K562 (cell line): ENCODE measurements at regions not wholly inside any gene's neighbourhood (a gene's known extent, or its start where the extent isn't known, plus 50 kb on each side); places are given as distances from the start of the nearest gene placed in this dataset.

Source experiments
- ATAC-seq: fragments of 200-7000 bp; cut with Tn5 transposase; 3 replicates; pipeline ENCODE4 v1.9.1; 2020; ENCODE audit warnings: moderate library complexity
- BruUV-seq: library from RNA; stranded (reverse); fragments of 400-500 nt; replicated peaks from 2 replicates; lab custom pipeline; 2021; lab: Mats Ljungman, UMichigan
- CTCF ChIA-PET: fragments of 300-600 bp; formaldehyde crosslinking; extraction: SDS; loops from one replicate; lab custom pipeline; 2021; ENCODE audit warnings: low intra/inter-chr PET ratio; lab: Yijun Ruan, JAX
- POLR2A ChIA-PET: fragments of 300-600, 350-650 bp; sonication (Branson Sonifier 250); formaldehyde crosslinking; extraction: SDS; loops from one replicate; lab custom pipeline; 2021; ENCODE audit warnings: antibody characterized with exemption, inconsistent platforms; lab: Yijun Ruan, JAX
- DNase-seq, 4 experiments: peaks; one replicate each; pipeline versions ENCODE4 v3.0.0 to v3.0.0-alpha.2; 2011 to 2018; ENCODE audit warnings: low spot score in 3 of 4, mixed read lengths in 3 of 4; ENCODE audit errors: extremely low read depth in 1 of 4
- FAIRE-seq: peaks from 2 replicates; lab custom pipeline; 2011; peaks lifted over from hg19 to GRCh38; lab: Jason Lieb, UNC
- H2AFZ ChIP-seq: 2 replicates; pipeline ENCODE4 v1.6.0; 2011; ENCODE audit warnings: low read depth, low read length, control low read depth, inconsistent platforms
- H3K27ac ChIP-seq: fragments of 200-600 bp; 3 replicates; pipeline ENCODE4 v1.8.0; 2011; ENCODE audit warnings: low read depth, mild to moderate bottlenecking, control low read depth, inconsistent platforms, low read length, moderate library complexity, mixed read lengths; ENCODE audit errors: extremely low read depth
- H3K27me3 ChIP-seq, 2 experiments: fragments of 300-600 bp in 1 of 2; 2 replicates in 1 of 2; 3 replicates in 1 of 2; pipeline versions ENCODE4 v1.6.0 to v1.8.0; 2011; ENCODE audit warnings: inconsistent platforms in 2 of 2, low read length in 2 of 2, mild to moderate bottlenecking in 1 of 2, mixed read lengths in 1 of 2, moderate library complexity in 1 of 2; ENCODE audit not compliant: control insufficient read depth in 2 of 2, insufficient read depth in 2 of 2
- H3K36me3 ChIP-seq: fragments of 300-600 bp; 3 replicates; pipeline ENCODE4 v1.8.0; 2011; ENCODE audit warnings: mild to moderate bottlenecking, low read length, inconsistent platforms; ENCODE audit not compliant: control insufficient read depth, insufficient read depth
- H3K4me1 ChIP-seq, 2 experiments: fragments of 200-600 bp in 1 of 2; replicated peaks in 1 of 2; 2 replicates in 1 of 2; 3 replicates in 1 of 2; pipeline versions ENCODE4 v1.5.1 to v1.8.0; 2011; ENCODE audit warnings: inconsistent platforms in 2 of 2, low read length in 2 of 2, mild to moderate bottlenecking in 1 of 2, mixed read lengths in 1 of 2, moderate library complexity in 1 of 2; ENCODE audit not compliant: control insufficient read depth in 2 of 2, insufficient read depth in 2 of 2
- H3K4me2 ChIP-seq: 2 replicates; pipeline ENCODE4 v1.6.1; 2011; ENCODE audit warnings: low read length, control low read depth, inconsistent platforms, mixed read lengths; ENCODE audit not compliant: insufficient read depth
- H3K4me3 ChIP-seq: fragments of 200-600 bp; sonication (generic), shearing (Covaris generic); 2 replicates; pipeline ENCODE4 v1.5.1; 2016; ENCODE audit warnings: control low read depth, inconsistent platforms
- H3K79me2 ChIP-seq: fragments of 200-600 bp; 3 replicates; pipeline ENCODE4 v1.8.0; 2011; ENCODE audit warnings: low read length, inconsistent platforms; ENCODE audit not compliant: control insufficient read depth, insufficient read depth
- H3K9ac ChIP-seq, 2 experiments: 2 replicates each; pipeline versions ENCODE4 v1.6.0 to v1.6.1; 2011; ENCODE audit warnings: low read depth in 2 of 2, low read length in 2 of 2, control low read depth in 1 of 2, inconsistent platforms in 1 of 2, mild to moderate bottlenecking in 1 of 2, mixed read lengths in 1 of 2; ENCODE audit not compliant: insufficient read depth in 1 of 2
- H3K9me1 ChIP-seq: one replicate; pipeline ENCODE4 v1.6.0; 2011; ENCODE audit warnings: inconsistent platforms, mild to moderate bottlenecking, low read length, moderate library complexity; ENCODE audit not compliant: control insufficient read depth, insufficient read depth
- H3K9me3 ChIP-seq: replicated peaks from 2 replicates; pipeline ENCODE4 v1.5.1; 2011; ENCODE audit warnings: low read depth, low read length, inconsistent platforms; ENCODE audit not compliant: control insufficient read depth, insufficient read depth
- H4K20me1 ChIP-seq: replicated peaks from 2 replicates; pipeline ENCODE4 v1.6.1; 2011; ENCODE audit warnings: low read length, inconsistent platforms, mixed read lengths; ENCODE audit not compliant: control insufficient read depth, insufficient read depth
- BHLHE40 ChIP-seq: IDR thresholded peaks from 2 replicates; pipeline ENCODE4 v1.6.1; 2011; ENCODE audit warnings: low read length, improper control_type of control experiment
- TCF7L2 ChIP-seq: fragments of 150-350 bp; IDR thresholded peaks from 2 replicates; pipeline ENCODE4 v1.6.1; 2016; ENCODE audit warnings: low read depth, mild to moderate bottlenecking, low read length, moderate library complexity
- WGBS: fragments of 100-300 bp; shearing (Covaris generic); methylation state at CpG from one replicate; pipeline ENCODE4 v1.1.6; 2016; ENCODE audit warnings: low coverage, mixed read lengths; ENCODE audit not compliant: insufficient coverage; ENCODE audit errors: missing lambda C conversion rate; 5-methylcytosine and 5-hydroxymethylcytosine counted together
- in situ Hi-C: fragments of 300-500 bp; cut with MboI; formaldehyde crosslinking; loops from 4 replicates; pipeline ENCODE4 v1.15.0; 2018; ENCODE audit warnings: inconsistent platforms, mixed read lengths
- intact Hi-C: fragments of 100-400 bp; cut with micrococcal nuclease; formaldehyde crosslinking; loops from 2 replicates; pipeline ENCODE4 v1.14.2; 2022
- TF ChIP-seq, protein P1 (sequence below): sonication (generic); IDR thresholded peaks from 2 replicates; pipeline ENCODE4 v1.6.1; 2016
- TF ChIP-seq, protein P2 (sequence below), 2 experiments: fragments of 450-650 bp in 1 of 2; sonication (generic) in 1 of 2; formaldehyde crosslinking in 1 of 2; IDR thresholded peaks; 2 replicates each; pipeline versions ENCODE4 v1.7.1 to v1.9.0; 2016 to 2022; ENCODE audit warnings: inconsistent platforms in 1 of 2, mild to moderate bottlenecking in 1 of 2, missing genetic modification reagents in 1 of 2

DNA sequence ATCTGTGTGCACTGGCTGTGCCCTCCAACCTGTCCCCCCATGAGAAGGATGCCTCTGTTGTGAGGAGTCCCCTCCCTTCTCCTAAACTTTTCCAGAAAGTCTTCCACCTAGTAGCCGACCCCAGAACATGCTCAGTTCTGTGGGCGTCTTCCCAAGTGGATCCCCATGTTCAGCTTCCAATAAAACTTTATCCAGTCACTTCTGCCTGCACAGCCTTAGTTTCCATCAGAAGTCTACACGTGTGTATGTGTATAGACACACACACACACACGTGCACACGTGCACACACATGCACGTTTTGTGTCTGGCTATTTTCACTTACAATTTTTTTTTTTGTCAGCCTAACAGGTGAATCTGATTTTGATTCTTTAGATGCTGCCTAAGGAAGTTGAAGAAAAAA, 115.1 kb downstream of the RTP5 start:
- CTCF ChIA-PET = no interaction called here
- FAIRE-seq = no peak
- POLR2A ChIA-PET = no interaction called here
- H3K27me3 ChIP-seq = peaks cover 0 to 44% of the 10 kb centered on the region in 2 experiments; a peak in 2 of 5 replicates
- H3K9me1 ChIP-seq = no peaks in the 10 kb centered on the region
- no peaks in the 10 kb centered on the region for H3K9me3 ChIP-seq
- in situ Hi-C loops = no loop called here
- TF ChIP-seq, protein P1, sequence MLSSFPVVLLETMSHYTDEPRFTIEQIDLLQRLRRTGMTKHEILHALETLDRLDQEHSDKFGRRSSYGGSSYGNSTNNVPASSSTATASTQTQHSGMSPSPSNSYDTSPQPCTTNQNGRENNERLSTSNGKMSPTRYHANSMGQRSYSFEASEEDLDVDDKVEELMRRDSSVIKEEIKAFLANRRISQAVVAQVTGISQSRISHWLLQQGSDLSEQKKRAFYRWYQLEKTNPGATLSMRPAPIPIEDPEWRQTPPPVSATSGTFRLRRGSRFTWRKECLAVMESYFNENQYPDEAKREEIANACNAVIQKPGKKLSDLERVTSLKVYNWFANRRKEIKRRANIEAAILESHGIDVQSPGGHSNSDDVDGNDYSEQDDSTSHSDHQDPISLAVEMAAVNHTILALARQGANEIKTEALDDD = no peak
- 0 out of 2 replicates have a peak, but pooled peaks have one; percentile 9 for TF ChIP-seq BHLHE40
- TF ChIP-seq TCF7L2 = no peak
- TF ChIP-seq, protein P2, sequence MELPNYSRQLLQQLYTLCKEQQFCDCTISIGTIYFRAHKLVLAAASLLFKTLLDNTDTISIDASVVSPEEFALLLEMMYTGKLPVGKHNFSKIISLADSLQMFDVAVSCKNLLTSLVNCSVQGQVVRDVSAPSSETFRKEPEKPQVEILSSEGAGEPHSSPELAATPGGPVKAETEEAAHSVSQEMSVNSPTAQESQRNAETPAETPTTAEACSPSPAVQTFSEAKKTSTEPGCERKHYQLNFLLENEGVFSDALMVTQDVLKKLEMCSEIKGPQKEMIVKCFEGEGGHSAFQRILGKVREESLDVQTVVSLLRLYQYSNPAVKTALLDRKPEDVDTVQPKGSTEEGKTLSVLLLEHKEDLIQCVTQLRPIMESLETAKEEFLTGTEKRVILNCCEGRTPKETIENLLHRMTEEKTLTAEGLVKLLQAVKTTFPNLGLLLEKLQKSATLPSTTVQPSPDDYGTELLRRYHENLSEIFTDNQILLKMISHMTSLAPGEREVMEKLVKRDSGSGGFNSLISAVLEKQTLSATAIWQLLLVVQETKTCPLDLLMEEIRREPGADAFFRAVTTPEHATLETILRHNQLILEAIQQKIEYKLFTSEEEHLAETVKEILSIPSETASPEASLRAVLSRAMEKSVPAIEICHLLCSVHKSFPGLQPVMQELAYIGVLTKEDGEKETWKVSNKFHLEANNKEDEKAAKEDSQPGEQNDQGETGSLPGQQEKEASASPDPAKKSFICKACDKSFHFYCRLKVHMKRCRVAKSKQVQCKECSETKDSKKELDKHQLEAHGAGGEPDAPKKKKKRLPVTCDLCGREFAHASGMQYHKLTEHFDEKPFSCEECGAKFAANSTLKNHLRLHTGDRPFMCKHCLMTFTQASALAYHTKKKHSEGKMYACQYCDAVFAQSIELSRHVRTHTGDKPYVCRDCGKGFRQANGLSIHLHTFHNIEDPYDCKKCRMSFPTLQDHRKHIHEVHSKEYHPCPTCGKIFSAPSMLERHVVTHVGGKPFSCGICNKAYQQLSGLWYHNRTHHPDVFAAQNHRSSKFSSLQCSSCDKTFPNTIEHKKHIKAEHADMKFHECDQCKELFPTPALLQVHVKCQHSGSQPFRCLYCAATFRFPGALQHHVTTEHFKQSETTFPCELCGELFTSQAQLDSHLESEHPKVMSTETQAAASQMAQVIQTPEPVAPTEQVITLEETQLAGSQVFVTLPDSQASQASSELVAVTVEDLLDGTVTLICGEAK (IDR thresholded peaks at IDR 0.05) = peak; percentile 77
- TF ChIP-seq, protein P2 (CRISPR knock-in tag; IDR thresholded peaks at IDR 0.05) = peak; percentile 71; the same call in 1 of the 2 replicates
- TF ChIP-seq, all 486 proteins: peak for 2
- intact Hi-C loops = no loop called here
- ATAC-seq = no peak
- DNase-seq = no peak
- Histone ChIP-seq H3K4me3 (no peak overlapping the region), H3K79me2 (no peaks in the 10 kb centered on the region), H3K36me3 (no peaks in the 10 kb centered on the region), H3K4me2 (no peak overlapping the region), H2AFZ (no peak overlapping the region), H3K4me1 (peaks cover 0 to 12% of the 10 kb centered on the region in 2 experiments; a peak in 1 of 5 replicates), H3K9ac (no peak overlapping the region; a peak in 1 of 4 replicates), H3K27ac (no peak overlapping the region), H4K20me1 (no peaks in the 10 kb centered on the region)
- BruUV-seq = no TSS peak
- whole genome bisulfite sequencing = 0% methylated on average over 6 of the region's 6 CpGs
